Progenitor cell of endocrine pancreas (in vitro differentiated cells): ENCODE measurements at regions not wholly inside any gene's neighbourhood (a gene's known extent, or its start where the extent isn't known, plus 50 kb on each side); places are given as distances from the start of the nearest gene placed in this dataset.

Experiments used
- DNase-seq: peaks from one replicate; pipeline ENCODE4 v3.0.0; 2021; ENCODE audit warnings: low spot score; ENCODE audit not compliant: unreplicated experiment
- H3K27ac Mint-ChIP-seq: 2 replicates; pipeline ENCODE4 v1.8.0; 2021; ENCODE audit warnings: mild to moderate bottlenecking, moderate library complexity, mixed read lengths
- H3K27me3 Mint-ChIP-seq: 2 replicates; pipeline ENCODE4 v1.8.0; 2021; ENCODE audit warnings: mixed read lengths
- H3K36me3 Mint-ChIP-seq: 2 replicates; pipeline ENCODE4 v1.8.0; 2022; ENCODE audit warnings: mixed read lengths; ENCODE audit not compliant: insufficient read depth
- H3K4me1 Mint-ChIP-seq: 2 replicates; pipeline ENCODE4 v1.8.0; 2021; ENCODE audit warnings: low read depth, mixed read lengths
- H3K4me3 Mint-ChIP-seq: 2 replicates; pipeline ENCODE4 v1.8.0; 2021; ENCODE audit warnings: low read depth, mild to moderate bottlenecking, moderate library complexity, mixed read lengths
- H3K9me3 Mint-ChIP-seq: 2 replicates; pipeline ENCODE4 v1.8.0; 2021; ENCODE audit warnings: low read depth, mixed read lengths
- CTCF ChIP-seq: fragments of 200-600 bp; sonication (generic); IDR thresholded peaks from one replicate; pipeline ENCODE4 v1.5.0; 2021; ENCODE audit warnings: antibody characterized with exemption, mild to moderate bottlenecking; ENCODE audit not compliant: unreplicated experiment

GRCh38 chr1:56146449-56146848 lies 432.9 kb downstream of the PLPP3 start:
- H3K4me1 Mint-ChIP-seq, result no peaks in the 10 kb centered on the region
- no peaks in the 10 kb centered on the region for H3K36me3 Mint-ChIP-seq
- peaks cover 10% of the 10 kb centered on the region for H3K27me3 Mint-ChIP-seq
- TF ChIP-seq CTCF, result no peak
- no peak overlapping the region for H3K27ac Mint-ChIP-seq
- H3K9me3 Mint-ChIP-seq, result no peaks in the 10 kb centered on the region
- H3K4me3 Mint-ChIP-seq, result no peak overlapping the region
- no peak for DNase-seq

- Mint-ChIP-seq H3K9me3 (no peaks in the 10 kb centered on the region), H3K4me1 (no peaks in the 10 kb centered on the region), H3K27ac (no peak overlapping the region), H3K4me3 (no peak overlapping the region), H3K36me3 (no peaks in the 10 kb centered on the region), H3K27me3 (peaks cover 10% of the 10 kb centered on the region)
- DNase-seq, result no peak
- TF ChIP-seq CTCF, result no peak
Measured at GRCh38 chr1:56145581-56145980, 433.8 kb downstream of the PLPP3 start.

- H3K27ac Mint-ChIP-seq, result no peak overlapping the region
- no peak for DNase-seq
- no peak for TF ChIP-seq CTCF
- H3K36me3 Mint-ChIP-seq, result no peaks in the 10 kb centered on the region
- H3K27me3 Mint-ChIP-seq, result peaks cover 10% of the 10 kb centered on the region
- H3K9me3 Mint-ChIP-seq, result no peaks in the 10 kb centered on the region
- H3K4me1 Mint-ChIP-seq, result peaks cover 1% of the 10 kb centered on the region
- H3K4me3 Mint-ChIP-seq, result no peak overlapping the region
Measured at GRCh38 chr1:56142301-56142700, 437.1 kb downstream of the PLPP3 start.

- Mint-ChIP-seq H3K27ac (no peak overlapping the region), H3K4me3 (no peak overlapping the region), H3K4me1 (peaks cover 1% of the 10 kb centered on the region), H3K36me3 (no peaks in the 10 kb centered on the region), H3K9me3 (no peaks in the 10 kb centered on the region), H3K27me3 (peaks cover 13% of the 10 kb centered on the region)
- no peak for DNase-seq
- TF ChIP-seq CTCF, result no peak
Measured at GRCh38 chr1:56139836-56140235, 439.5 kb downstream of the PLPP3 start.

- no peak overlapping the region for H3K27ac Mint-ChIP-seq
- H3K36me3 Mint-ChIP-seq, result no peaks in the 10 kb centered on the region
- no peaks in the 10 kb centered on the region for H3K9me3 Mint-ChIP-seq
- H3K4me1 Mint-ChIP-seq, result peaks cover 1% of the 10 kb centered on the region
- DNase-seq, result no peak
- TF ChIP-seq CTCF, result no peak
- H3K27me3 Mint-ChIP-seq, result peaks cover 6% of the 10 kb centered on the region
- H3K4me3 Mint-ChIP-seq, result no peak overlapping the region
Measured at GRCh38 chr1:56137521-56138505, 441.6 kb downstream of the PLPP3 start.
